HEK293 (cell line): ENCODE measurements at regions not wholly inside any gene's neighbourhood (a gene's known extent, or its start where the extent isn't known, plus 50 kb on each side); places are given as distances from the start of the nearest gene placed in this dataset.
A peak's percentile ranks its signal among the peaks of the same experiment; 100 is the strongest.

Experiments used
- CTCF ChIA-PET: fragments of 350-600 bp; formaldehyde crosslinking; extraction: SDS; loops from one replicate; lab custom pipeline; 2021; ENCODE audit warnings: antibody characterized with exemption; lab: Yijun Ruan, JAX
- POLR2A ChIA-PET: fragments of 300-600 bp; formaldehyde crosslinking; extraction: SDS; loops from one replicate; lab custom pipeline; 2020; ENCODE audit warnings: antibody characterized with exemption, inconsistent platforms; lab: Yijun Ruan, JAX
- H3K27ac ChIP-seq: fragments of 200-500 bp; sonication (Bioruptor generic); 2 replicates; pipeline ENCODE4 v1.5.1; 2014; ENCODE audit warnings: low read depth, low read length, control low read depth, inconsistent platforms; ENCODE audit errors: extremely low read depth
- H3K36me3 ChIP-seq, 2 experiments: fragments of 200-500 bp in 1 of 2; sonication (Bioruptor generic) in 1 of 2; 1 replicate in 1 of 2; 2 replicates in 1 of 2; pipeline ENCODE4 v1.5.1; 2014 to 2017; ENCODE audit warnings: inconsistent platforms in 2 of 2, low read length in 2 of 2; ENCODE audit not compliant: control insufficient read depth in 2 of 2, insufficient read depth in 1 of 2
- H3K4me1 ChIP-seq: fragments of 200-500 bp; sonication (Bioruptor generic); 2 replicates; pipeline ENCODE4 v1.5.1; 2014; ENCODE audit warnings: mild to moderate bottlenecking, low read length, inconsistent platforms; ENCODE audit not compliant: control insufficient read depth, insufficient read depth
- H3K4me3 ChIP-seq: 2 replicates; pipeline ENCODE4 v1.5.1; 2011; ENCODE audit warnings: low read depth, mild to moderate bottlenecking, control low read depth, low read length, moderate library complexity
- H3K9me3 ChIP-seq: fragments of 200-500 bp; sonication (Bioruptor generic); 2 replicates; pipeline ENCODE4 v1.5.1; 2014; ENCODE audit warnings: low read depth, low read length, inconsistent platforms; ENCODE audit not compliant: control insufficient read depth, insufficient read depth
- BCL11B ChIP-seq: fragments of 450-650 bp; formaldehyde crosslinking; IDR thresholded peaks from 2 replicates; pipeline ENCODE4 v1.5.1; 2016; ENCODE audit warnings: low read depth, missing biosample characterization, missing genetic modification characterization
- CTCF ChIP-seq: fragments of 450-650 bp; formaldehyde crosslinking; IDR thresholded peaks from 2 replicates; pipeline ENCODE4 v1.5.1; 2016; ENCODE audit warnings: missing biosample characterization, missing genetic modification characterization
- GFI1B ChIP-seq: fragments of 450-650 bp; formaldehyde crosslinking; IDR thresholded peaks from 2 replicates; pipeline ENCODE4 v1.5.1; 2016; ENCODE audit warnings: missing biosample characterization, missing genetic modification characterization
- GLI4 ChIP-seq: fragments of 450-650 bp; formaldehyde crosslinking; IDR thresholded peaks from 2 replicates; pipeline ENCODE4 v1.5.1; 2016; ENCODE audit warnings: missing biosample characterization, missing genetic modification characterization
- GLIS1 ChIP-seq: fragments of 450-650 bp; formaldehyde crosslinking; IDR thresholded peaks from 2 replicates; pipeline ENCODE4 v1.5.1; 2016; ENCODE audit warnings: missing biosample characterization, missing genetic modification characterization
- GLIS2 ChIP-seq: fragments of 450-650 bp; formaldehyde crosslinking; IDR thresholded peaks from 2 replicates; pipeline ENCODE4 v1.5.1; 2016; ENCODE audit warnings: missing biosample characterization, missing genetic modification characterization
- HOXA7 ChIP-seq: sonication (generic); formaldehyde crosslinking; IDR thresholded peaks from 2 replicates; pipeline ENCODE4 v1.8.1; 2022; ENCODE audit warnings: missing genetic modification reagents, borderline replicate concordance
- KLF10 ChIP-seq: fragments of 450-650 bp; IDR thresholded peaks from 2 replicates; pipeline ENCODE4 v1.5.1; 2018; ENCODE audit warnings: missing biosample characterization, mild to moderate bottlenecking, missing genetic modification characterization
- MZF1 ChIP-seq: fragments of 450-650 bp; formaldehyde crosslinking; IDR thresholded peaks from 2 replicates; pipeline ENCODE4 v1.5.1; 2017; ENCODE audit warnings: missing biosample characterization, missing genetic modification characterization, borderline replicate concordance
- PATZ1 ChIP-seq: fragments of 450-650 bp; formaldehyde crosslinking; IDR thresholded peaks from 2 replicates; pipeline ENCODE4 v1.5.1; 2016; ENCODE audit warnings: missing biosample characterization, missing genetic modification characterization
- PRDM1 ChIP-seq: fragments of 450-650 bp; formaldehyde crosslinking; IDR thresholded peaks from 2 replicates; pipeline ENCODE4; 2016; ENCODE audit warnings: missing biosample characterization, missing genetic modification characterization
- PRDM6 ChIP-seq: fragments of 450-650 bp; formaldehyde crosslinking; IDR thresholded peaks from 2 replicates; pipeline ENCODE4 v1.5.1; 2017; ENCODE audit warnings: missing biosample characterization, missing genetic modification characterization
- SCRT2 ChIP-seq: fragments of 450-650 bp; formaldehyde crosslinking; IDR thresholded peaks from 2 replicates; pipeline ENCODE4 v1.5.1; 2016; ENCODE audit warnings: missing biosample characterization, missing genetic modification characterization
- SP3 ChIP-seq: fragments of 450-650 bp; formaldehyde crosslinking; IDR thresholded peaks from 2 replicates; pipeline ENCODE4 v1.5.1; 2016; ENCODE audit warnings: missing biosample characterization, missing genetic modification characterization
- TRIM28 ChIP-seq: IDR thresholded peaks from 2 replicates; pipeline ENCODE4 v1.6.1; 2011; ENCODE audit warnings: low read length, control low read depth, borderline replicate concordance
- WT1 ChIP-seq: fragments of 450-650 bp; formaldehyde crosslinking; IDR thresholded peaks from 2 replicates; pipeline ENCODE4 v1.5.1; 2016; ENCODE audit warnings: missing biosample characterization, missing genetic modification characterization
- YY1 ChIP-seq: fragments of 450-650 bp; formaldehyde crosslinking; IDR thresholded peaks from 2 replicates; pipeline ENCODE4 v1.5.1; 2018; ENCODE audit warnings: missing biosample characterization, missing genetic modification characterization
- ZBTB1 ChIP-seq: fragments of 450-650 bp; formaldehyde crosslinking; IDR thresholded peaks from 2 replicates; pipeline ENCODE4 v1.5.1; 2016; ENCODE audit warnings: missing biosample characterization, missing genetic modification characterization
- ZFHX2 ChIP-seq: fragments of 450-650 bp; formaldehyde crosslinking; conservative IDR thresholded peaks from 2 replicates; pipeline ENCODE4 v1.5.1; 2016; ENCODE audit warnings: missing biosample characterization, missing genetic modification characterization
- ZFP69B ChIP-seq: fragments of 450-650 bp; formaldehyde crosslinking; IDR thresholded peaks from 2 replicates; pipeline ENCODE4 v1.5.1; 2016; ENCODE audit warnings: missing biosample characterization, missing genetic modification characterization
- ZIC2 ChIP-seq: fragments of 450-650 bp; formaldehyde crosslinking; IDR thresholded peaks from 2 replicates; pipeline ENCODE4 v1.5.1; 2016; ENCODE audit warnings: missing biosample characterization, missing genetic modification characterization
- ZNF16 ChIP-seq: fragments of 450-650 bp; formaldehyde crosslinking; IDR thresholded peaks from 2 replicates; pipeline ENCODE4 v1.5.1; 2016; ENCODE audit warnings: low read depth, missing biosample characterization, missing genetic modification characterization
- ZNF18 ChIP-seq: fragments of 450-650 bp; formaldehyde crosslinking; IDR thresholded peaks from 2 replicates; pipeline ENCODE4 v1.5.1; 2016; ENCODE audit warnings: missing biosample characterization, missing genetic modification characterization
- ZNF184 ChIP-seq: fragments of 450-650 bp; IDR thresholded peaks from 2 replicates; pipeline ENCODE4 v1.5.1; 2018; ENCODE audit warnings: missing biosample characterization, mild to moderate bottlenecking, missing genetic modification characterization
- ZNF335 ChIP-seq: fragments of 450-650 bp; formaldehyde crosslinking; conservative IDR thresholded peaks from 2 replicates; pipeline ENCODE4 v1.5.1; 2016; ENCODE audit warnings: missing biosample characterization, missing genetic modification characterization
- ZNF426 ChIP-seq: fragments of 450-650 bp; formaldehyde crosslinking; IDR thresholded peaks from 2 replicates; pipeline ENCODE4 v1.5.1; 2017; ENCODE audit warnings: missing biosample characterization, missing genetic modification characterization, mild to moderate bottlenecking, inconsistent platforms, moderate library complexity
- ZNF544 ChIP-seq: fragments of 450-650 bp; formaldehyde crosslinking; IDR thresholded peaks from 2 replicates; pipeline ENCODE4 v1.5.0; 2017; ENCODE audit warnings: missing biosample characterization, missing genetic modification characterization
- ZNF549 ChIP-seq: fragments of 450-650 bp; IDR thresholded peaks from 2 replicates; pipeline ENCODE4 v1.5.1; 2018; ENCODE audit warnings: missing biosample characterization, missing genetic modification characterization, mild to moderate bottlenecking, inconsistent platforms, moderate library complexity
- ZNF600 ChIP-seq: fragments of 450-650 bp; formaldehyde crosslinking; IDR thresholded peaks from 2 replicates; pipeline ENCODE4 v1.5.1; 2016; ENCODE audit warnings: missing biosample characterization, missing genetic modification characterization
- ZNF654 ChIP-seq: fragments of 450-650 bp; formaldehyde crosslinking; IDR thresholded peaks from 2 replicates; pipeline ENCODE4 v1.5.1; 2016; ENCODE audit warnings: low read depth, missing biosample characterization, missing genetic modification characterization
- ZNF660 ChIP-seq: fragments of 450-650 bp; IDR thresholded peaks from 2 replicates; pipeline ENCODE4 v1.5.1; 2018; ENCODE audit warnings: missing biosample characterization, mild to moderate bottlenecking, missing genetic modification characterization
- ZSCAN30 ChIP-seq: fragments of 450-650 bp; IDR thresholded peaks from 2 replicates; pipeline ENCODE4 v1.5.1; 2018; ENCODE audit warnings: missing biosample characterization, mild to moderate bottlenecking, missing genetic modification characterization, moderate library complexity

GRCh38 chr6:27752038-27752885 lies 159.9 kb downstream of the OR2B2 start:
- CTCF ChIA-PET = interaction anchor here (0.6 to 6.4 kb wide), 50 partner anchors 12 to 942 kb away, joined by 3 to 62 read pairs (median 4); partner anchors contain the start of gene ZKSCAN8
- H3K4me3 ChIP-seq = peak overlapping the region; percentile 89
- no peaks in the 10 kb centered on the region for H3K36me3 ChIP-seq
- POLR2A ChIA-PET = interaction anchor here (0.5 to 1.6 kb wide), 17 partner anchors 20 to 625 kb away, joined by 3 to 8 read pairs (median 4); partner anchors contain the start of gene ZNF184
- no peaks in the 10 kb centered on the region for H3K9me3 ChIP-seq
- TF ChIP-seq ZFHX2 = peak; percentile 34
- TF ChIP-seq ZNF549 (tag by site-specific recombination) = no peak
- no peak for TF ChIP-seq ZNF544 (tag by site-specific recombination)
- TF ChIP-seq ZNF426 (tag by site-specific recombination) = no peak
- peak; percentile 39 for TF ChIP-seq ZIC2 (tag by site-specific recombination)
- peak; percentile 36; the same call in 1 of the 2 replicates for TF ChIP-seq ZFP69B (tag by site-specific recombination)
- no peak for TF ChIP-seq ZBTB1 (tag by site-specific recombination)
- TF ChIP-seq SCRT2 (tag by site-specific recombination) = no peak
- TF ChIP-seq GFI1B = no peak
- TF ChIP-seq ZSCAN30 (tag by site-specific recombination) = 0 out of 2 replicates have a peak, but pooled peaks have one; percentile 14
- 0 out of 2 replicates have a peak, but pooled peaks have one; percentile 44 for TF ChIP-seq GLIS2 (tag by site-specific recombination)
- TF ChIP-seq ZNF654 (tag by site-specific recombination) = peak; percentile 87
- peak; percentile 60 for TF ChIP-seq GLIS1
- 0 out of 2 replicates have a peak, but pooled peaks have one; percentile 14 for TF ChIP-seq TRIM28
- peak; percentile 11; the same call in 1 of the 2 replicates for TF ChIP-seq SP3 (tag by site-specific recombination)
- TF ChIP-seq GLI4 (tag by site-specific recombination) = 0 out of 2 replicates have a peak, but pooled peaks have one; percentile 47
- no peak for TF ChIP-seq ZNF18 (tag by site-specific recombination)
- 0 out of 2 replicates have a peak, but pooled peaks have one; percentile 17 for TF ChIP-seq KLF10 (tag by site-specific recombination)
- peak; percentile 89 for TF ChIP-seq PRDM1 (tag by site-specific recombination)
- TF ChIP-seq PATZ1 (tag by site-specific recombination) = peak; percentile 47
- TF ChIP-seq ZNF335 (tag by site-specific recombination) = peak; percentile 77
- no peak for TF ChIP-seq ZNF16 (tag by site-specific recombination)
- TF ChIP-seq ZNF184 (tag by site-specific recombination) = 0 out of 2 replicates have a peak, but pooled peaks have one; percentile 28
- TF ChIP-seq BCL11B (tag by site-specific recombination) = 0 out of 2 replicates have a peak, but pooled peaks have one; percentile 50
- TF ChIP-seq YY1 = peak; percentile 36; the same call in 1 of the 2 replicates
- TF ChIP-seq WT1 (tag by site-specific recombination) = no peak
- no peak for TF ChIP-seq HOXA7
- TF ChIP-seq ZNF660 = peak; percentile 82; the same call in 1 of the 2 replicates
- peak; percentile 72 for TF ChIP-seq PRDM6 (tag by site-specific recombination)
- TF ChIP-seq ZNF600 (tag by site-specific recombination) = peak; percentile 95
- no peak for TF ChIP-seq MZF1 (tag by site-specific recombination)
- TF ChIP-seq CTCF (tag by site-specific recombination) = peak; percentile 68
- TF ChIP-seq, all 188 proteins: peak for 21
- H3K27ac ChIP-seq = peak overlapping the region; percentile 50; the same call in 1 of the 2 replicates
- H3K4me1 ChIP-seq = no peaks in the 10 kb centered on the region
